K562 (cell line): ENCODE measurements at regions not wholly inside any gene's neighbourhood (a gene's known extent, or its start where the extent isn't known, plus 50 kb on each side); places are given as distances from the start of the nearest gene placed in this dataset.

Experiments used
- BRF1 ChIP-seq: IDR thresholded peaks from 3 replicates; pipeline ENCODE4 v1.6.1; 2011; ENCODE audit warnings: borderline replicate concordance, mild to moderate bottlenecking; ENCODE audit not compliant: insufficient read length; ENCODE audit errors: extremely low read depth
- CHCHD3 ChIP-seq: fragments of 250-450 bp; sonication (Bioruptor Pico); IDR thresholded peaks from 2 replicates; pipeline ENCODE4 v2.1.2; 2022; ENCODE audit warnings: mild to moderate bottlenecking
- ELF2 ChIP-seq: fragments of 250-450 bp; sonication (Bioruptor Pico); IDR thresholded peaks from 2 replicates; pipeline ENCODE4 v1.5.0; 2021; ENCODE audit warnings: mild to moderate bottlenecking
- FOXK2 ChIP-seq, 2 experiments: fragments of 450-650 bp; IDR thresholded peaks in 1 of 2; conservative IDR thresholded peaks in 1 of 2; 2 replicates each; pipeline ENCODE4 v1.6.1; 2016; ENCODE audit warnings: low read depth in 2 of 2, mild to moderate bottlenecking in 1 of 2
- FOXM1 ChIP-seq, 2 experiments: fragments of 450-650 bp in 1 of 2; sonication (generic) in 1 of 2; formaldehyde crosslinking in 1 of 2; IDR thresholded peaks; 2 replicates each; pipeline versions ENCODE4 v1.6.1 to v1.9.0; 2017 to 2022; ENCODE audit warnings: low read depth in 2 of 2, mild to moderate bottlenecking in 2 of 2, missing genetic modification reagents in 1 of 2, moderate library complexity in 1 of 2
- GTF2A2 ChIP-seq: IDR thresholded peaks from 2 replicates; pipeline ENCODE4 v1.6.1; 2016; ENCODE audit warnings: mild to moderate bottlenecking, missing genetic modification characterization, missing compliant biosample characterization
- PBX2 ChIP-seq, 2 experiments: IDR thresholded peaks in 1 of 2; conservative IDR thresholded peaks in 1 of 2; 2 replicates each; pipeline ENCODE4 v1.6.1; 2016; ENCODE audit warnings: low read depth in 2 of 2, mild to moderate bottlenecking in 1 of 2, missing compliant biosample characterization in 1 of 2, missing genetic modification characterization in 1 of 2, moderate library complexity in 1 of 2
- PRDM10 ChIP-seq: fragments of 450-650 bp; IDR thresholded peaks from 2 replicates; pipeline ENCODE4 v1.6.1; 2018; ENCODE audit not compliant: partially characterized antibody
- RAD21 ChIP-seq, 2 experiments: fragments of 250-450 bp in 1 of 2; fragments of 450-650 bp in 1 of 2; sonication (Bioruptor Pico) in 1 of 2; formaldehyde crosslinking in 1 of 2; IDR thresholded peaks in 1 of 2; conservative IDR thresholded peaks in 1 of 2; 2 replicates each; pipeline versions ENCODE4 v1.4.0 to v1.8.0; 2020 to 2022; ENCODE audit warnings: mild to moderate bottlenecking in 2 of 2, moderate library complexity in 1 of 2
- RNF2 ChIP-seq: sonication (generic); IDR thresholded peaks from 2 replicates; pipeline ENCODE4 v1.6.1; 2016
- SMAD1 ChIP-seq: fragments of 150-350 bp; IDR thresholded peaks from 2 replicates; pipeline ENCODE4 v1.6.1; 2014; ENCODE audit warnings: low read length, low read depth; ENCODE audit not compliant: partially characterized antibody
- XRCC5 ChIP-seq: fragments of 200-400 bp; formaldehyde crosslinking; IDR thresholded peaks from 2 replicates; pipeline ENCODE4 v1.6.1; 2017; ENCODE audit warnings: low read depth, mild to moderate bottlenecking, low read length
- ZNF232 ChIP-seq: sonication (generic); formaldehyde crosslinking; IDR thresholded peaks from 2 replicates; pipeline ENCODE4 v1.8.0; 2022; ENCODE audit warnings: mild to moderate bottlenecking, missing genetic modification reagents
- TF ChIP-seq, protein P1 (sequence below), 3 experiments: IDR thresholded peaks in 2 of 3; conservative IDR thresholded peaks in 1 of 3; 2 replicates each; pipeline ENCODE4 v1.5.1; 2011 to 2012; ENCODE audit warnings: low read length in 3 of 3, mild to moderate bottlenecking in 3 of 3, control low read depth in 2 of 3, improper control_type of control experiment in 1 of 3, inconsistent platforms in 1 of 3, low read depth in 1 of 3, mixed read lengths in 1 of 3, moderate library complexity in 1 of 3; ENCODE audit not compliant: insufficient read depth in 2 of 3

DNA sequence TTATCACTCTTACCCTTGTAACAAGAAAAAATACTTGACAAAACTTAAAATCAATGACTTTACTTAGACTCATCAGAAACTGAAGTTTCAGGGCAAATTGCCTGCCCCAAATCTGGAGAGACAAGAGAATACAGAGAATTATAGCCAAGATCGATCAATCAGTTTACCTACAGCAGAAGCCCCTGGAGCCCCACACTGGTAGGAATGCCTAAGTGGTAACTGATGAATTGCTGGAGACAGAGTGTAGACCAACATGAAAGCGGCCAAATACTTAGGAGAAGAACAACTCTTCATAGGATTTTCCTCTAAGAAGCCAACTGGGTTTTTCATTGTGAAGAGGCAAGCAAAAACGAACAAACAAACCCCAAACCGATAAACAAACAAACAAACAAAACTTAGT lies 1430.0 kb downstream of the EFNB2 start:
- TF ChIP-seq ELF2 (CRISPR knock-in tag) (no peak), FOXM1 (IDR thresholded peaks at IDR 0.05; ENCODE audit: low read depth) (no peak), FOXM1 (CRISPR knock-in tag; IDR thresholded peaks at IDR 0.05; ENCODE audit: low read depth) (no peak), XRCC5 (no peak), BRF1 (no peak), CHCHD3 (CRISPR knock-in tag) (no peak), PBX2 (CRISPR knock-in tag; IDR thresholded peaks at IDR 0.05; ENCODE audit: low read depth) (no peak), PBX2 (tag; conservative IDR thresholded peaks at IDR 0.05; ENCODE audit: low read depth) (no peak), GTF2A2 (tag) (no peak), RNF2 (no peak), SMAD1 (no peak), PRDM10 (no peak), ZNF232 (CRISPR knock-in tag) (no peak), RAD21 (CRISPR knock-in tag; conservative IDR thresholded peaks at IDR 0.05 in 1 of 2, IDR thresholded peaks at IDR 0.05 in 1 of 2) (no peak), FOXK2 (conservative IDR thresholded peaks at IDR 0.05 in 1 of 2, IDR thresholded peaks at IDR 0.05 in 1 of 2; ENCODE audit: low read depth in 2 of 2) (no peak)
- TF ChIP-seq, protein P1, sequence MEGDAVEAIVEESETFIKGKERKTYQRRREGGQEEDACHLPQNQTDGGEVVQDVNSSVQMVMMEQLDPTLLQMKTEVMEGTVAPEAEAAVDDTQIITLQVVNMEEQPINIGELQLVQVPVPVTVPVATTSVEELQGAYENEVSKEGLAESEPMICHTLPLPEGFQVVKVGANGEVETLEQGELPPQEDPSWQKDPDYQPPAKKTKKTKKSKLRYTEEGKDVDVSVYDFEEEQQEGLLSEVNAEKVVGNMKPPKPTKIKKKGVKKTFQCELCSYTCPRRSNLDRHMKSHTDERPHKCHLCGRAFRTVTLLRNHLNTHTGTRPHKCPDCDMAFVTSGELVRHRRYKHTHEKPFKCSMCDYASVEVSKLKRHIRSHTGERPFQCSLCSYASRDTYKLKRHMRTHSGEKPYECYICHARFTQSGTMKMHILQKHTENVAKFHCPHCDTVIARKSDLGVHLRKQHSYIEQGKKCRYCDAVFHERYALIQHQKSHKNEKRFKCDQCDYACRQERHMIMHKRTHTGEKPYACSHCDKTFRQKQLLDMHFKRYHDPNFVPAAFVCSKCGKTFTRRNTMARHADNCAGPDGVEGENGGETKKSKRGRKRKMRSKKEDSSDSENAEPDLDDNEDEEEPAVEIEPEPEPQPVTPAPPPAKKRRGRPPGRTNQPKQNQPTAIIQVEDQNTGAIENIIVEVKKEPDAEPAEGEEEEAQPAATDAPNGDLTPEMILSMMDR (IDR thresholded peaks at IDR 0.05 in 2 of 3, conservative IDR thresholded peaks at IDR 0.05 in 1 of 3; ENCODE audit: insufficient read depth in 2 of 3, low read depth in 1 of 3, low read length in 3 of 3) = no peak
